Adrenal gland (tissue), 9 donors: ENCODE measurements at regions not wholly inside any gene's neighbourhood (a gene's known extent, or its start where the extent isn't known, plus 50 kb on each side); places are given as distances from the start of the nearest gene placed in this dataset.
"Not testable (repeated sequence)": the region's sequence is repeated elsewhere in the genome, so short reads cannot be mapped to it uniquely, and the experiment has no call there.

Experiments used
- DNase-seq, 7 donors: peaks; one replicate each; pipeline ENCODE4 v3.0.0-alpha.2; 2019 to 2020
- H3K27ac ChIP-seq, 5 donors: fragments of 200-600 bp; sonication (generic) in 4 of 5; 1 replicate in 3 of 5; 2 replicates in 2 of 5; pipeline versions ENCODE4 v1.5.1 to v1.8.0; 2016 to 2020; ENCODE audit warnings: mild to moderate bottlenecking in 1 of 5
- H3K27me3 ChIP-seq: fragments of 200-600 bp; 2 replicates; pipeline ENCODE4 v1.8.0; 2021
- H3K36me3 ChIP-seq, 2 donors: fragments of 200-600 bp; replicated peaks in 1 of 2; 1 replicate in 1 of 2; 2 replicates in 1 of 2; pipeline versions ENCODE4 v1.5.1 to v1.8.0; 2018 to 2022
- H3K4me1 ChIP-seq, 2 donors: fragments of 200-600 bp; replicated peaks in 1 of 2; 1 replicate in 1 of 2; 2 replicates in 1 of 2; pipeline versions ENCODE4 v1.5.1 to v1.8.0; 2018 to 2021
- H3K4me3 ChIP-seq, 4 donors: fragments of 200-600 bp; sonication (generic) in 3 of 4; one replicate each; pipeline ENCODE4 v1.5.1; 2016 to 2018
- H3K9me3 ChIP-seq, 3 donors: fragments of 200-600 bp; sonication (generic) in 1 of 3; replicated peaks in 1 of 3; 1 replicate in 2 of 3; 2 replicates in 1 of 3; pipeline versions ENCODE4 v1.5.1 to v1.8.0; 2016 to 2021
- POLR2A ChIP-seq, 2 donors: fragments of 450-650 bp; IDR thresholded peaks; one replicate each; pipeline ENCODE4 v1.6.1; 2017; ENCODE audit warnings: antibody characterized with exemption in 2 of 2, mild to moderate bottlenecking in 2 of 2, moderate library complexity in 1 of 2
- WGBS, 4 donors: extraction: QIAGEN DNeasy Blood & Tissue Kit in 2 of 4; methylation state at CpG; one replicate each; pipeline versions ENCODE4 v1.1.5 to v1.1.7; 2013 to 2017; 5-methylcytosine and 5-hydroxymethylcytosine counted together
- intact Hi-C, 2 donors: fragments of 100-400 bp; cut with DNase I; formaldehyde crosslinking; loops; one replicate each; pipeline versions ENCODE4 v1.14.1 to v1.15.0; 2022 to 2023
- TF ChIP-seq, protein P1 (sequence below), 6 experiments: fragments of 450-650 bp in 4 of 6; fragments of 200-600 bp in 2 of 6; sonication (generic) in 1 of 6; IDR thresholded peaks; 1 replicate in 5 of 6; 2 replicates in 1 of 6; pipeline versions ENCODE4 v1.5.1 to v1.8.0; 2016 to 2021; ENCODE audit warnings: antibody characterized with exemption in 6 of 6, mild to moderate bottlenecking in 2 of 6, moderate library complexity in 1 of 6
- donor health status: healthy with polysubstance abuse.
- donor health status: Bipolar disorder and iron deficiency.
- donor health status: DM: yes; HTN: yes; CAD: no.
- donor health status: DM: no; HTN: no; CAD: no.
- donor health status: DM: no; HTN: no; CAD: no.

DNA sequence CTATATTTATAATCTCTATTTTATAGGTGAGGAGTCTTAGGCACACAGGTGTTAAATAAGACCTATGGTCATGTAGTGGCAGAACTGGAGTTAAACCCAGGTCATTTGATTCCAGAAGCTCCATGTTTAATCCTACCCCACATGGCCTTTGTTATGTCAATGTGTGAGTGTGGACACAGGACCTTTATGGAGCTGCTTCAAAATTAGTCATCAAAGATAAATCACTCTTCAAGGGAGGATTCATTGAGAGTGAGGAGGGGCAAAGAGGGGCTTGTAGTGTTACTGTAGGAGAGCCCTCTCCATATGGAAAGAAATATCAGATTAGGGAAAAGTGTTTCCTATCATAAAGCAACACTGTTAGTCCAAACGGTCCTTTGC is 74.6 kb upstream of the ARRDC3 start:
- H3K4me1 ChIP-seq, result no peaks in the 10 kb centered on the region
- TF ChIP-seq POLR2A (IDR thresholded peaks at IDR 0.05), result no peak
- TF ChIP-seq, protein P1, sequence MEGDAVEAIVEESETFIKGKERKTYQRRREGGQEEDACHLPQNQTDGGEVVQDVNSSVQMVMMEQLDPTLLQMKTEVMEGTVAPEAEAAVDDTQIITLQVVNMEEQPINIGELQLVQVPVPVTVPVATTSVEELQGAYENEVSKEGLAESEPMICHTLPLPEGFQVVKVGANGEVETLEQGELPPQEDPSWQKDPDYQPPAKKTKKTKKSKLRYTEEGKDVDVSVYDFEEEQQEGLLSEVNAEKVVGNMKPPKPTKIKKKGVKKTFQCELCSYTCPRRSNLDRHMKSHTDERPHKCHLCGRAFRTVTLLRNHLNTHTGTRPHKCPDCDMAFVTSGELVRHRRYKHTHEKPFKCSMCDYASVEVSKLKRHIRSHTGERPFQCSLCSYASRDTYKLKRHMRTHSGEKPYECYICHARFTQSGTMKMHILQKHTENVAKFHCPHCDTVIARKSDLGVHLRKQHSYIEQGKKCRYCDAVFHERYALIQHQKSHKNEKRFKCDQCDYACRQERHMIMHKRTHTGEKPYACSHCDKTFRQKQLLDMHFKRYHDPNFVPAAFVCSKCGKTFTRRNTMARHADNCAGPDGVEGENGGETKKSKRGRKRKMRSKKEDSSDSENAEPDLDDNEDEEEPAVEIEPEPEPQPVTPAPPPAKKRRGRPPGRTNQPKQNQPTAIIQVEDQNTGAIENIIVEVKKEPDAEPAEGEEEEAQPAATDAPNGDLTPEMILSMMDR (IDR thresholded peaks at IDR 0.05), result no peak
- H3K27me3 ChIP-seq, result no peaks in the 10 kb centered on the region
- no peak overlapping the region for H3K27ac ChIP-seq
- H3K4me3 ChIP-seq, result no peak overlapping the region
- WGBS, 4 donors, result 63 to 94% (median 84%) methylated on average over 1 of the region's 1 CpG
- no peak for DNase-seq
- H3K9me3 ChIP-seq, result no peaks in the 10 kb centered on the region
- no peaks in the 10 kb centered on the region for H3K36me3 ChIP-seq
- intact Hi-C loops, result no loop called here

- 56 to 75% (median 66%) methylated on average over 2 of the region's 2 CpGs for WGBS, 4 donors
- no peaks in the 10 kb centered on the region for H3K9me3 ChIP-seq
- H3K36me3 ChIP-seq, result no peaks in the 10 kb centered on the region
- no peak for DNase-seq
- H3K27me3 ChIP-seq, result no peaks in the 10 kb centered on the region
- no peak overlapping the region for H3K4me3 ChIP-seq
- TF ChIP-seq POLR2A (IDR thresholded peaks at IDR 0.05), result no peak
- TF ChIP-seq, protein P1 (IDR thresholded peaks at IDR 0.05), result no peak
- intact Hi-C loops, result no loop called here
- H3K27ac ChIP-seq, result no peak overlapping the region
- no peaks in the 10 kb centered on the region for H3K4me1 ChIP-seq
Measured at GRCh38 chr5:91456928-91457680, 74.0 kb upstream of the ARRDC3 start.

GRCh38 chr5:91449083-91449482 is 66.0 kb upstream of the ARRDC3 start:
- Histone ChIP-seq H3K27ac (no peak overlapping the region), H3K4me3 (no peak overlapping the region), H3K27me3 (no peaks in the 10 kb centered on the region), H3K4me1 (no peaks in the 10 kb centered on the region), H3K36me3 (no peaks in the 10 kb centered on the region), H3K9me3 (no peaks in the 10 kb centered on the region)
- intact Hi-C loops, result no loop called here
- no peak for DNase-seq
- 78 to 96% (median 90%) methylated on average over 1 of the region's 1 CpG for WGBS, 4 donors
- TF ChIP-seq, protein P1 (IDR thresholded peaks at IDR 0.05), result no peak
- TF ChIP-seq POLR2A (IDR thresholded peaks at IDR 0.05), result no peak

- H3K4me3 ChIP-seq, H3K27ac ChIP-seq, intact Hi-C loops, H3K27me3 ChIP-seq, H3K36me3 ChIP-seq, H3K9me3 ChIP-seq, DNase-seq, H3K4me1 ChIP-seq: not testable (repeated sequence)
- 87 to 91% (median 90%) methylated on average over 2 of the region's 2 CpGs for WGBS, 4 donors
Measured at GRCh38 chr5:91448079-91448478, 65.0 kb upstream of the ARRDC3 start.

- DNase-seq, H3K9me3 ChIP-seq, H3K36me3 ChIP-seq, H3K4me3 ChIP-seq, H3K27ac ChIP-seq, intact Hi-C loops, H3K27me3 ChIP-seq, H3K4me1 ChIP-seq: not testable (repeated sequence)
- WGBS, 4 donors, result 60 to 87% (median 75%) methylated on average over 3 of the region's 3 CpGs
Measured at GRCh38 chr5:91446880-91447279, 63.8 kb upstream of the ARRDC3 start.
